Mononuclear cell (primary cell): ENCODE measurements at regions not wholly inside any gene's neighbourhood (a gene's known extent, or its start where the extent isn't known, plus 50 kb on each side); places are given as distances from the start of the nearest gene placed in this dataset.

Source experiments
- H3K27me3 ChIP-seq: 2 replicates; pipeline ENCODE4 v1.6.0; 2011; ENCODE audit warnings: low read length, control low read depth; ENCODE audit not compliant: insufficient read depth
- H3K4me1 ChIP-seq: 2 replicates; pipeline ENCODE4 v1.5.1; 2011; ENCODE audit warnings: mild to moderate bottlenecking, low read length, control low read depth; ENCODE audit not compliant: insufficient read depth
- H3K4me3 ChIP-seq: 2 replicates; pipeline ENCODE4 v1.5.1; 2011; ENCODE audit warnings: mild to moderate bottlenecking, low read length, moderate library complexity
- H3K9me3 ChIP-seq: 2 replicates; pipeline ENCODE4 v1.5.1; 2011; ENCODE audit warnings: low read depth, mild to moderate bottlenecking, control low read depth, low read length

- Histone ChIP-seq H3K9me3 (no peaks in the 10 kb centered on the region), H3K4me1 (no peaks in the 10 kb centered on the region), H3K4me3 (no peak overlapping the region), H3K27me3 (no peaks in the 10 kb centered on the region)
These were observed 74.7 kb upstream of the THY1 start for GRCh38 chr11:119497717-119498116.

- H3K4me1 ChIP-seq, result no peaks in the 10 kb centered on the region
- H3K4me3 ChIP-seq, result no peak overlapping the region
- no peaks in the 10 kb centered on the region for H3K27me3 ChIP-seq
- H3K9me3 ChIP-seq, result no peaks in the 10 kb centered on the region
These were observed 74.0 kb upstream of the THY1 start for GRCh38 chr11:119496997-119497396.

GRCh38 chr11:119496469-119496868 is 73.5 kb upstream of the THY1 start:
- Histone ChIP-seq H3K4me1 (no peaks in the 10 kb centered on the region), H3K4me3 (no peak overlapping the region), H3K9me3 (no peaks in the 10 kb centered on the region), H3K27me3 (no peaks in the 10 kb centered on the region)

GRCh38 chr11:119493712-119494111 is 70.7 kb upstream of the THY1 start:
- no peaks in the 10 kb centered on the region for H3K4me1 ChIP-seq
- no peaks in the 10 kb centered on the region for H3K27me3 ChIP-seq
- H3K9me3 ChIP-seq, result no peaks in the 10 kb centered on the region
- no peak overlapping the region for H3K4me3 ChIP-seq

- H3K4me3 ChIP-seq, result no peak overlapping the region
- no peaks in the 10 kb centered on the region for H3K27me3 ChIP-seq
- H3K9me3 ChIP-seq, result no peaks in the 10 kb centered on the region
- H3K4me1 ChIP-seq, result no peaks in the 10 kb centered on the region
These were observed 69.0 kb upstream of the THY1 start for GRCh38 chr11:119491753-119492510.

GRCh38 chr11:119490253-119491006 is 67.5 kb upstream of the THY1 start:
- Histone ChIP-seq H3K9me3 (no peaks in the 10 kb centered on the region), H3K4me1 (no peaks in the 10 kb centered on the region), H3K27me3 (no peaks in the 10 kb centered on the region), H3K4me3 (no peak overlapping the region)

- H3K4me3 ChIP-seq, result no peak overlapping the region
- H3K27me3 ChIP-seq, result no peaks in the 10 kb centered on the region
- no peaks in the 10 kb centered on the region for H3K9me3 ChIP-seq
- H3K4me1 ChIP-seq, result no peaks in the 10 kb centered on the region
These were observed 66.1 kb upstream of the THY1 start for GRCh38 chr11:119489087-119489486.

- no peaks in the 10 kb centered on the region for H3K27me3 ChIP-seq
- H3K9me3 ChIP-seq, result no peaks in the 10 kb centered on the region
- H3K4me1 ChIP-seq, result no peaks in the 10 kb centered on the region
- no peak overlapping the region for H3K4me3 ChIP-seq
These were observed 65.5 kb upstream of the THY1 start for GRCh38 chr11:119488256-119488995.

- Histone ChIP-seq H3K9me3 (no peaks in the 10 kb centered on the region), H3K27me3 (no peaks in the 10 kb centered on the region), H3K4me1 (no peaks in the 10 kb centered on the region), H3K4me3 (no peak overlapping the region)
These were observed 63.8 kb upstream of the THY1 start for GRCh38 chr11:119486691-119487259.

GRCh38 chr11:119486016-119486415 is 63.0 kb upstream of the THY1 start:
- Histone ChIP-seq H3K9me3 (no peaks in the 10 kb centered on the region), H3K4me1 (no peaks in the 10 kb centered on the region), H3K27me3 (no peaks in the 10 kb centered on the region), H3K4me3 (no peak overlapping the region)

- H3K9me3 ChIP-seq, result no peaks in the 10 kb centered on the region
- H3K27me3 ChIP-seq, result no peaks in the 10 kb centered on the region
- no peak overlapping the region for H3K4me3 ChIP-seq
- H3K4me1 ChIP-seq, result no peaks in the 10 kb centered on the region
These were observed 62.0 kb upstream of the THY1 start for GRCh38 chr11:119484741-119485605.

GRCh38 chr11:119483881-119484371 is 61.0 kb upstream of the THY1 start:
- H3K4me3 ChIP-seq, result no peak overlapping the region
- H3K4me1 ChIP-seq, result no peaks in the 10 kb centered on the region
- H3K9me3 ChIP-seq, result no peaks in the 10 kb centered on the region
- no peaks in the 10 kb centered on the region for H3K27me3 ChIP-seq

- Histone ChIP-seq H3K4me1 (no peaks in the 10 kb centered on the region), H3K9me3 (no peaks in the 10 kb centered on the region), H3K4me3 (no peak overlapping the region), H3K27me3 (no peaks in the 10 kb centered on the region)
These were observed 60.4 kb upstream of the THY1 start for GRCh38 chr11:119483341-119483880.

GRCh38 chr11:119482521-119483011 is 59.6 kb upstream of the THY1 start:
- Histone ChIP-seq H3K9me3 (no peaks in the 10 kb centered on the region), H3K27me3 (no peaks in the 10 kb centered on the region), H3K4me1 (no peaks in the 10 kb centered on the region), H3K4me3 (no peak overlapping the region)
